HepG2 (cell line): ENCODE measurements at regions not wholly inside any gene's neighbourhood (a gene's known extent, or its start where the extent isn't known, plus 50 kb on each side); places are given as distances from the start of the nearest gene placed in this dataset.

Source experiments
- ATAC-seq: fragments of 200-7000 bp; cut with Tn5 transposase; 3 replicates; pipeline ENCODE4 v1.9.1; 2020; ENCODE audit warnings: mild to moderate bottlenecking, moderate library complexity
- BruUV-seq: library from RNA; stranded (reverse); fragments of 400-500 nt; replicated peaks from 2 replicates; lab custom pipeline; 2021; lab: Mats Ljungman, UMichigan
- CTCF ChIA-PET: fragments of 300-600 bp; formaldehyde crosslinking; extraction: SDS; loops from one replicate; lab custom pipeline; 2021; ENCODE audit warnings: low total read pairs, inconsistent platforms, low intra/inter-chr PET ratio; lab: Yijun Ruan, JAX
- POLR2A ChIA-PET: fragments of 350-600 bp; sonication (Branson Sonifier 250); formaldehyde crosslinking; loops from one replicate; lab custom pipeline; 2020; ENCODE audit warnings: antibody characterized with exemption, inconsistent platforms; lab: Yijun Ruan, JAX
- DNase-seq: peaks from one replicate; pipeline ENCODE4 v3.0.0-alpha.2; 2015; ENCODE audit warnings: low spot score
- FAIRE-seq: peaks from 3 replicates; lab custom pipeline; 2011; peaks lifted over from hg19 to GRCh38; lab: Jason Lieb, UNC
- H2AFZ ChIP-seq: one replicate; pipeline ENCODE4 v1.6.1; 2011; ENCODE audit warnings: low read length, inconsistent platforms
- H3K27ac ChIP-seq: fragments of 300-600 bp; 3 replicates; pipeline ENCODE4 v1.8.0; 2011; ENCODE audit warnings: mixed run types, mild to moderate bottlenecking, mixed read lengths, low read length, inconsistent platforms; ENCODE audit not compliant: insufficient read depth; ENCODE audit errors: extremely low read length
- H3K27me3 ChIP-seq, 2 experiments: fragments of 200-600 bp in 1 of 2; 2 replicates in 1 of 2; 3 replicates in 1 of 2; pipeline versions ENCODE4 v1.6.0 to v1.8.0; 2011; ENCODE audit warnings: low read length in 2 of 2, mild to moderate bottlenecking in 2 of 2, moderate library complexity in 2 of 2, inconsistent platforms in 1 of 2; ENCODE audit not compliant: insufficient read depth in 2 of 2, control insufficient read depth in 1 of 2
- H3K36me3 ChIP-seq, 2 experiments: fragments of 200-600 bp in 1 of 2; replicated peaks in 1 of 2; 2 replicates in 1 of 2; 3 replicates in 1 of 2; pipeline versions ENCODE4 v1.5.1 to v1.8.0; 2011; ENCODE audit warnings: low read length in 2 of 2, inconsistent platforms in 1 of 2; ENCODE audit not compliant: insufficient read depth in 2 of 2, control insufficient read depth in 1 of 2
- H3K4me1 ChIP-seq: 2 replicates; pipeline ENCODE4 v1.5.1; 2012; ENCODE audit warnings: low read length, inconsistent platforms; ENCODE audit not compliant: insufficient read depth
- H3K4me2 ChIP-seq: 2 replicates; pipeline ENCODE4 v1.6.0; 2011; ENCODE audit warnings: low read depth, low read length, inconsistent platforms
- H3K4me3 ChIP-seq, 3 experiments: fragments of 200-600 bp in 1 of 3; sonication (generic), shearing (Covaris generic) in 1 of 3; replicated peaks in 1 of 3; 2 replicates each; pipeline ENCODE4 v1.5.1; 2011 to 2016; ENCODE audit warnings: low read length in 3 of 3, inconsistent platforms in 2 of 3, low read depth in 2 of 3, mild to moderate bottlenecking in 2 of 3, control low read depth in 1 of 3, mixed read lengths in 1 of 3; ENCODE audit not compliant: insufficient read depth in 1 of 3
- H3K79me2 ChIP-seq: one replicate; pipeline ENCODE4 v1.6.1; 2011; ENCODE audit warnings: low read length, inconsistent platforms; ENCODE audit not compliant: insufficient read depth
- H3K9ac ChIP-seq: 2 replicates; pipeline ENCODE4 v1.6.0; 2011; ENCODE audit warnings: mild to moderate bottlenecking, low read depth, low read length, inconsistent platforms; ENCODE audit not compliant: insufficient read depth
- H3K9me3 ChIP-seq: 2 replicates; pipeline ENCODE4 v1.5.1; 2012; ENCODE audit warnings: mild to moderate bottlenecking, low read length
- H4K20me1 ChIP-seq: 2 replicates; pipeline ENCODE4 v1.6.0; 2011; ENCODE audit warnings: inconsistent platforms, mild to moderate bottlenecking, low read length, moderate library complexity; ENCODE audit not compliant: insufficient read depth
- EED ChIP-seq: sonication (generic); formaldehyde crosslinking; IDR thresholded peaks from 2 replicates; pipeline ENCODE4 v1.5.0; 2020; ENCODE audit warnings: mild to moderate bottlenecking, missing genetic modification reagents
- FOXA1 ChIP-seq, 2 experiments: fragments of 450-650 bp in 1 of 2; sonication (generic) in 1 of 2; formaldehyde crosslinking in 1 of 2; IDR thresholded peaks; 2 replicates each; pipeline versions ENCODE4 v1.4.0 to v1.6.1; 2016 to 2020; ENCODE audit warnings: missing genetic modification reagents in 1 of 2
- FOXO1 ChIP-seq: sonication (generic); formaldehyde crosslinking; IDR thresholded peaks from 2 replicates; pipeline ENCODE4 v1.4.0; 2020; ENCODE audit warnings: missing genetic modification reagents
- MED8 ChIP-seq: sonication (generic); formaldehyde crosslinking; IDR thresholded peaks from 2 replicates; pipeline ENCODE4 v1.8.1; 2023; ENCODE audit warnings: mild to moderate bottlenecking, missing genetic modification reagents; ENCODE audit not compliant: insufficient replicate concordance
- NFIB ChIP-seq: sonication (generic); formaldehyde crosslinking; IDR thresholded peaks from 2 replicates; pipeline ENCODE4 v1.9.0; 2021; ENCODE audit warnings: missing genetic modification reagents, mild to moderate bottlenecking, borderline replicate concordance
- SMARCC2 ChIP-seq: fragments of 450-650 bp; IDR thresholded peaks from 2 replicates; pipeline ENCODE4 v1.6.1; 2017; ENCODE audit warnings: antibody characterized with exemption, mild to moderate bottlenecking
- TCF7 ChIP-seq: sonication (generic); IDR thresholded peaks from 2 replicates; pipeline ENCODE4 v1.6.1; 2016; ENCODE audit warnings: antibody characterized with exemption, low read depth
- ZBTB20 ChIP-seq: sonication (generic); formaldehyde crosslinking; IDR thresholded peaks from 2 replicates; pipeline ENCODE4 v1.8.1; 2023; ENCODE audit warnings: missing genetic modification reagents, low read depth, mild to moderate bottlenecking, borderline replicate concordance
- ZBTB38 ChIP-seq: sonication (generic); formaldehyde crosslinking; IDR thresholded peaks from 2 replicates; pipeline ENCODE4 v1.5.1; 2020; ENCODE audit warnings: mild to moderate bottlenecking, missing genetic modification reagents
- ZBTB7B ChIP-seq: sonication (generic); formaldehyde crosslinking; IDR thresholded peaks from 2 replicates; pipeline ENCODE4 v1.4.0; 2020; ENCODE audit warnings: missing genetic modification reagents
- ZMAT3 ChIP-seq: sonication (generic); formaldehyde crosslinking; conservative IDR thresholded peaks from 2 replicates; pipeline ENCODE4 v1.7.0; 2021; ENCODE audit warnings: missing genetic modification reagents
- ZNF230 ChIP-seq: sonication (generic); formaldehyde crosslinking; IDR thresholded peaks from 2 replicates; pipeline ENCODE4 v1.4.0; 2020; ENCODE audit warnings: mild to moderate bottlenecking, missing genetic modification reagents
- ZNF350 ChIP-seq: sonication (generic); formaldehyde crosslinking; IDR thresholded peaks from 2 replicates; pipeline ENCODE4 v1.4.0; 2020; ENCODE audit warnings: mild to moderate bottlenecking, low read depth, missing genetic modification reagents, borderline replicate concordance
- ZNF451 ChIP-seq: sonication (generic); formaldehyde crosslinking; IDR thresholded peaks from 2 replicates; pipeline ENCODE4 v1.5.0; 2020; ENCODE audit warnings: mild to moderate bottlenecking, missing genetic modification reagents
- ZNF496 ChIP-seq: sonication (generic); formaldehyde crosslinking; IDR thresholded peaks from 2 replicates; pipeline ENCODE4 v1.8.1; 2023; ENCODE audit warnings: mild to moderate bottlenecking, moderate library complexity, missing genetic modification reagents; ENCODE audit not compliant: insufficient replicate concordance
- ZNF839 ChIP-seq: sonication (generic); formaldehyde crosslinking; IDR thresholded peaks from 2 replicates; pipeline ENCODE4 v1.4.0; 2020; ENCODE audit warnings: missing genetic modification reagents, mild to moderate bottlenecking, borderline replicate concordance
- WGBS: methylation state at CpG from one replicate; pipeline ENCODE4 v1.1.6; 2017; ENCODE audit warnings: low lambda C conversion rate; 5-methylcytosine and 5-hydroxymethylcytosine counted together
- in situ Hi-C: cut with HindIII; loops from 2 replicates; pipeline ENCODE4 v1.10.0; 2017; ENCODE audit warnings: low pct_unique_long_range_greater_than_20kb; ENCODE audit not compliant: extremely low pct_ligation_motif_present
- intact Hi-C: fragments of 100-400 bp; cut with micrococcal nuclease; formaldehyde crosslinking; loops from one replicate; pipeline ENCODE4 v1.10.0; 2022; ENCODE audit not compliant: unreplicated experiment

GRCh38 chr4:169342159-169342860 is 71.6 kb upstream of the SH3RF1 start:
- no peak for ATAC-seq
- ChIA-PET POLR2A (no interaction called here), CTCF (no interaction called here)
- Histone ChIP-seq H3K9ac (no peak overlapping the region), H3K4me1 (no peaks in the 10 kb centered on the region; the same call in 1 of the 2 replicates), H3K9me3 (no peaks in the 10 kb centered on the region), H3K27ac (no peak overlapping the region), H2AFZ (no peak overlapping the region), H4K20me1 (no peaks in the 10 kb centered on the region), H3K4me3 (no peak overlapping the region), H3K4me2 (no peak overlapping the region), H3K36me3 (no peaks in the 10 kb centered on the region), H3K79me2 (no peaks in the 10 kb centered on the region), H3K27me3 (no peaks in the 10 kb centered on the region; a peak in 1 of 5 replicates)
- in situ Hi-C loops: no loop called here
- intact Hi-C loops: no loop called here
- 29% methylated on average over 1 of the region's 3 CpGs for WGBS
- DNase-seq: no peak
- BruUV-seq: no TSS peak
- no peak for FAIRE-seq
- no peak for TF ChIP-seq ZMAT3 (CRISPR knock-in tag)
- no peak for TF ChIP-seq ZNF839 (CRISPR knock-in tag)
- no peak for TF ChIP-seq ZBTB20 (CRISPR knock-in tag)
- no peak for TF ChIP-seq ZBTB38 (CRISPR knock-in tag)
- no peak for TF ChIP-seq ZBTB7B (CRISPR knock-in tag)
- TF ChIP-seq ZNF230 (CRISPR knock-in tag): no peak
- TF ChIP-seq ZNF350 (CRISPR knock-in tag): no peak
- no peak for TF ChIP-seq NFIB (CRISPR knock-in tag)
- no peak for TF ChIP-seq ZNF451 (CRISPR knock-in tag)

- Histone ChIP-seq H3K27ac (no peak overlapping the region), H3K4me2 (no peak overlapping the region), H3K9me3 (no peaks in the 10 kb centered on the region), H3K27me3 (no peaks in the 10 kb centered on the region; a peak in 1 of 5 replicates), H3K4me1 (no peaks in the 10 kb centered on the region; the same call in 1 of the 2 replicates), H3K4me3 (no peak overlapping the region), H4K20me1 (no peaks in the 10 kb centered on the region), H3K36me3 (no peaks in the 10 kb centered on the region), H3K79me2 (no peaks in the 10 kb centered on the region), H3K9ac (no peak overlapping the region), H2AFZ (no peak overlapping the region)
- no peak for ATAC-seq
- no peak for FAIRE-seq
- no peak for DNase-seq
- CTCF ChIA-PET: no interaction called here
- intact Hi-C loops: no loop called here
- WGBS: 11% methylated on average over 1 of the region's 4 CpGs
- in situ Hi-C loops: no loop called here
- TF ChIP-seq MED8 (CRISPR knock-in tag) (no peak), SMARCC2 (no peak), TCF7 (no peak), EED (no peak), FOXO1 (CRISPR knock-in tag) (no peak), FOXA1 (IDR thresholded peaks at IDR 0.05) (no peak), FOXA1 (CRISPR knock-in tag; IDR thresholded peaks at IDR 0.05) (no peak), ZNF496 (no peak)
- POLR2A ChIA-PET: no interaction called here
- BruUV-seq: no TSS peak
These were observed 70.7 kb upstream of the SH3RF1 start for GRCh38 chr4:169341490-169341889.
